ENCODE measurements at regions not wholly inside any gene's neighbourhood (a gene's known extent, or its start where the extent isn't known, plus 50 kb on each side); places are given as distances from the start of the nearest gene placed in this dataset.

- TF ChIP-seq USF1 (IDR thresholded peaks at IDR 0.05; ENCODE audit: borderline replicate concordance, low read depth), result no peak
Observed at GRCh38 chr14:97074456-97074855, 277.3 kb downstream of the VRK1 start (continued).

- Histone ChIP-seq H3K4me3 (ENCODE audit: low read depth in 2 of 2, low read length in 1 of 2) (no peak overlapping the region), H3K27ac (ENCODE audit: low read depth in 2 of 2, low read length in 1 of 2) (no peak overlapping the region), H4K20me1 (ENCODE audit: insufficient read depth) (no peaks in the 10 kb centered on the region), H3K4me1 (ENCODE audit: control insufficient read depth in 1 of 2, insufficient read depth in 2 of 2, low read depth in 1 of 2, low read length in 1 of 2) (peaks cover 0 to 4% of the 10 kb centered on the region in 2 experiments; a peak in 2 of 4 replicates), H3F3A (replicated peaks; ENCODE audit: insufficient read depth) (no peaks in the 10 kb centered on the region), H3K9ac (no peak overlapping the region), H3K27me3 (ENCODE audit: insufficient read depth) (no peaks in the 10 kb centered on the region), H3K36me3 (replicated peaks in 1 of 2; ENCODE audit: control insufficient read depth in 1 of 2, insufficient read depth in 2 of 2, low read length in 1 of 2) (no peaks in the 10 kb centered on the region), H3K9me2 (no peaks in the 10 kb centered on the region), H3K9me3 (no peaks in the 10 kb centered on the region), H3K4me2 (no peak overlapping the region), H3K79me2 (ENCODE audit: insufficient read depth) (no peaks in the 10 kb centered on the region), H2AFZ (ENCODE audit: low read depth) (no peak overlapping the region)
- WGBS (ENCODE audit: low lambda C conversion rate), result 33% methylated on average over 6 of the region's 6 CpGs
- no peak for TF ChIP-seq SIN3A (IDR thresholded peaks at IDR 0.05; ENCODE audit: borderline replicate concordance, low read depth, low read length)
- TF ChIP-seq SMC3 (IDR thresholded peaks at IDR 0.05; ENCODE audit: low read depth, low read length), result no peak
- TF ChIP-seq CHD2 (IDR thresholded peaks at IDR 0.05; ENCODE audit: low read length, partially characterized antibody), result no peak
- no peak for TF ChIP-seq FOXJ3 (CRISPR knock-in tag; IDR thresholded peaks at IDR 0.05)
- no peak for TF ChIP-seq ELF1 (IDR thresholded peaks at IDR 0.05)
- TF ChIP-seq RAD21 (IDR thresholded peaks at IDR 0.05; ENCODE audit: low read length), result no peak
- TF ChIP-seq NFIC (IDR thresholded peaks at IDR 0.05; ENCODE audit: borderline replicate concordance), result no peak
- TF ChIP-seq EZH2phosphoT487 (IDR thresholded peaks at IDR 0.05; ENCODE audit: borderline replicate concordance, low read depth), result no peak
- TF ChIP-seq FOSL2 (IDR thresholded peaks at IDR 0.05; ENCODE audit: borderline replicate concordance, low read depth), result no peak
- TF ChIP-seq ZBTB33 (IDR thresholded peaks at IDR 0.05; ENCODE audit: borderline replicate concordance, low read depth), result no peak
- TF ChIP-seq REST (IDR thresholded peaks at IDR 0.05; ENCODE audit: low read depth, low read length), result no peak
- TF ChIP-seq, protein P1, sequence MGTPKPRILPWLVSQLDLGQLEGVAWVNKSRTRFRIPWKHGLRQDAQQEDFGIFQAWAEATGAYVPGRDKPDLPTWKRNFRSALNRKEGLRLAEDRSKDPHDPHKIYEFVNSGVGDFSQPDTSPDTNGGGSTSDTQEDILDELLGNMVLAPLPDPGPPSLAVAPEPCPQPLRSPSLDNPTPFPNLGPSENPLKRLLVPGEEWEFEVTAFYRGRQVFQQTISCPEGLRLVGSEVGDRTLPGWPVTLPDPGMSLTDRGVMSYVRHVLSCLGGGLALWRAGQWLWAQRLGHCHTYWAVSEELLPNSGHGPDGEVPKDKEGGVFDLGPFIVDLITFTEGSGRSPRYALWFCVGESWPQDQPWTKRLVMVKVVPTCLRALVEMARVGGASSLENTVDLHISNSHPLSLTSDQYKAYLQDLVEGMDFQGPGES (IDR thresholded peaks at IDR 0.05; ENCODE audit: low read depth, low read length), result no peak
- no peak for TF ChIP-seq RFX5 (IDR thresholded peaks at IDR 0.05; ENCODE audit: low read length)
- TF ChIP-seq FOXM1 (IDR thresholded peaks at IDR 0.05; ENCODE audit: low read depth), result no peak
- TF ChIP-seq TCF12 (IDR thresholded peaks at IDR 0.05), result no peak
- TF ChIP-seq, protein P2, sequence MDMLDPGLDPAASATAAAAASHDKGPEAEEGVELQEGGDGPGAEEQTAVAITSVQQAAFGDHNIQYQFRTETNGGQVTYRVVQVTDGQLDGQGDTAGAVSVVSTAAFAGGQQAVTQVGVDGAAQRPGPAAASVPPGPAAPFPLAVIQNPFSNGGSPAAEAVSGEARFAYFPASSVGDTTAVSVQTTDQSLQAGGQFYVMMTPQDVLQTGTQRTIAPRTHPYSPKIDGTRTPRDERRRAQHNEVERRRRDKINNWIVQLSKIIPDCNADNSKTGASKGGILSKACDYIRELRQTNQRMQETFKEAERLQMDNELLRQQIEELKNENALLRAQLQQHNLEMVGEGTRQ (IDR thresholded peaks at IDR 0.05; ENCODE audit: borderline replicate concordance, low read depth, low read length), result no peak
- no peak for TF ChIP-seq GABPA (IDR thresholded peaks at IDR 0.05; ENCODE audit: low read depth)
- ChIA-PET POLR2A (no interaction called here), CTCF (no interaction called here)
- DNase-seq, result no peak
Observed at GRCh38 chr14:97074856-97075255, 277.7 kb downstream of the VRK1 start.

Measured in SK-N-SH (cell line).